ENCODE measurements at regions not wholly inside any gene's neighbourhood (a gene's known extent, or its start where the extent isn't known, plus 50 kb on each side); places are given as distances from the start of the nearest gene placed in this dataset.
A peak's percentile ranks its signal among the peaks of the same experiment; 100 is the strongest.
"Not testable (repeated sequence)": the region's sequence is repeated elsewhere in the genome, so short reads cannot be mapped to it uniquely, and the experiment has no call there.

DNA sequence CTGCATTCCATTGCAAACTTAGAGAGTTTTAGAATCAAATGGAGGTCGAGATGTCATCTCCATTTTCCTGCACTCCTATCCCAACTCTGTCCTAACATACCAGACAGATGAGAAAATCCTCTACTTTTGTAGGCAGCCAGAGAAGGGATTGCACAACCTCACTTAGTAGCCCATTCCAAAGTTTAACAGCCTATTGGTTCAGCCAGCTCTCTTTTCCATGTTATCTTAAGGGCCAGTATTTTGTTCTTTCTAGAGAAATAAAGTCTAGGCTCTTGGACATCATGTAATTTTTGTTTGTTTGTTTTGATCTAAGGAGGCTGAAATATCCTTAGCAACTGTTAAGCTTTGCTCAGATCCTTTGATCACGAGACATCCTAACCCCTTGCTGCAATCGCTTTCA is 173.0 kb downstream of the COX18 start:
- in situ Hi-C loops (cut with HindIII; ENCODE audit: low pct_ligation_motif_present, low pct_unique_long_range_greater_than_20kb, low sequenced_read_pairs) = no loop called here
- peak; percentile 10 for DNase-seq

- in situ Hi-C loops (cut with HindIII; ENCODE audit: low pct_ligation_motif_present, low pct_unique_long_range_greater_than_20kb, low sequenced_read_pairs) = no loop called here
- DNase-seq = no peak
Observed at GRCh38 chr4:72895408-72895807, 174.1 kb downstream of the COX18 start.

GRCh38 chr4:72893354-72894066 is 176.0 kb downstream of the COX18 start:
- in situ Hi-C loops (cut with HindIII; ENCODE audit: low pct_ligation_motif_present, low pct_unique_long_range_greater_than_20kb, low sequenced_read_pairs) = no loop called here
- no peak for DNase-seq

- no peak for DNase-seq
- in situ Hi-C loops (cut with HindIII; ENCODE audit: low pct_ligation_motif_present, low pct_unique_long_range_greater_than_20kb, low sequenced_read_pairs) = no loop called here
Observed at GRCh38 chr4:72888331-72888730, 181.2 kb downstream of the COX18 start.

DNA sequence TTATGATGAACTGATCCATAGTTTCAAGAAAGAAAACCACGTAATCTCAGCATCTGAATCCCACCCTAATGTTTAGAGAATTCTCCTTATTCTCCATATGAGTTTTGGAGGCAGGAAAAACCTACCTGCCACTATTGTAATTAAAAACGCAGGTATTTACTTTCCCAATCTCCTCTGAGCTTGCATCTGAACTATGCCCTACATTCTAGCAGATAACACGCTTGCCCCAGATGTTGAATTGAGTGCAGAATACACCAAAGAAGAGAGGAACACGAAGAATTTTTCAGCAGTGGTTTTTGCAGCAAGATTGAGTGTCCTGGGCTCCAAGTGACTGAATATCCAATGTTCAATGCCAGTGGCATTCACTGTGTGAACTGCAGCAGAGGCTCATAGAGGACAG is 182.4 kb downstream of the COX18 start:
- DNase-seq = no peak
- in situ Hi-C loops (cut with HindIII; ENCODE audit: low pct_ligation_motif_present, low pct_unique_long_range_greater_than_20kb, low sequenced_read_pairs) = no loop called here

- DNase-seq = peak; percentile 42
- in situ Hi-C loops (cut with HindIII; ENCODE audit: low pct_ligation_motif_present, low pct_unique_long_range_greater_than_20kb, low sequenced_read_pairs) = no loop called here
Observed at GRCh38 chr4:72886602-72887001, 182.9 kb downstream of the COX18 start.

GRCh38 chr4:72884225-72884624 is 185.3 kb downstream of the COX18 start:
- in situ Hi-C loops (cut with HindIII; ENCODE audit: low pct_ligation_motif_present, low pct_unique_long_range_greater_than_20kb, low sequenced_read_pairs); DNase-seq: not testable (repeated sequence)

DNA sequence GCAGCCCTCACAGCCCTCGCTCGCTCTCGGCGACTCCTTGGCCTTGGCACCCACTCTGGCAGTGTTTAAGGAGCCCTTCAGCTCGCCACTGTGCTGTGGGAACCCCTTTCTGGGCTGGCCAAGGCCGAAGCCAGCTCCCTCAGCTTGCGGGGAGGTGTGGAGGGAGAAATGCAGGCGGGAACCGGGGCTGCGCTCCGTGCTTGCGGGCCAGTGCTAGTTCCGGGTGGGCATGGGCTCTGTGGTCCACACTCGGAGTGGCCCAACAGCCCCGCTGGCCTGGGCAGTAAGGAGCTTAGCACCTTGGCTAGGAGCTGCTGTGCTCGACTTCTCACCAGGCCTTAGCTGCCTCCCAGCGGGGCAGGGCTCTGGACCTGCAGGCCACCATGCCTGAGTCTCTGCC is 192.6 kb downstream of the COX18 start:
- in situ Hi-C loops (cut with HindIII; ENCODE audit: low pct_ligation_motif_present, low pct_unique_long_range_greater_than_20kb, low sequenced_read_pairs) = no loop called here
- no peak for DNase-seq

- in situ Hi-C loops (cut with HindIII; ENCODE audit: low pct_ligation_motif_present, low pct_unique_long_range_greater_than_20kb, low sequenced_read_pairs) = no loop called here
Observed at GRCh38 chr4:72875545-72875944, 194.0 kb downstream of the COX18 start.

DNA sequence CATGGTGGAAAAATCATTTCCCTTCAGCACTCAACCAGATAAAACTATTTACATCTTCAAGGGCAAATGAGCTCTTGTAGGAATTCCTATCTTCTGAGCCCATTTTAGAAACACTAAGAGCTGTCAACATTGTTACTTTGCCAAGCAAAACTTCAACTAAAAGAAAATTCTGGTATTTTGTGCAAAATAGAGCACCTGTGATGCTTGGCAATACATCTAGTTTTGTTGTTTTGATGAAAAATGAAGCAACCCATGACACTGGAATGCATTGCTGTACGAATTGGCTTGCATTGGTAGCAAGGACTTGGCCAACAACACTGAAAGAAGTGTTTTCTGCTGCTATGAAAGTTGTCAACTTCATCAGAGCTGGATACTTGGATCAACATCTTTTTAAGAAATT is 194.4 kb downstream of the COX18 start:
- DNase-seq = no peak
- in situ Hi-C loops (cut with HindIII; ENCODE audit: low pct_ligation_motif_present, low pct_unique_long_range_greater_than_20kb, low sequenced_read_pairs) = no loop called here

More at GRCh38 chr4:72875545-72875944, 194.0 kb downstream of the COX18 start:
- DNase-seq = no peak

- no peak for DNase-seq
- in situ Hi-C loops (cut with HindIII; ENCODE audit: low pct_ligation_motif_present, low pct_unique_long_range_greater_than_20kb, low sequenced_read_pairs) = no loop called here
Observed at GRCh38 chr4:72864898-72865297, 204.6 kb downstream of the COX18 start.

DNA sequence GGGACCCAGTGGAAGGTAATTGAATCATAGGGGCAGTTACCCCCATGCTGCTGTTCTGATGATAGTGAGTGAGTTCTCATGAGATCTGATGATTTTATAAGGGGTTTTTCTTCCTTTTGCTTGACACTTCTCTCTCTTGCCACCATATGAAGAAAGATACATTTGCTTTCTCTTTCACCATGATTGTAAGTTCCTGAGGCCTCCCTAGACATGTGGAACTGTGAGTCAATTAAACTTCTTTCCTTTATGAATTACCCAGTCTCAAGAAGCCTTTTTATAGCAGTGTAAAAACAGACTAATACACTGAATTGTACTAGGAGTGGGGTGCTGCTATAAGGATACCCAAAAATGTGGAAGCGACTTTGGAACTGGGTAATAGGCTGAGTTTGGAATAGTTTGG is 205.2 kb downstream of the COX18 start:
- DNase-seq; in situ Hi-C loops (cut with HindIII; ENCODE audit: low pct_ligation_motif_present, low pct_unique_long_range_greater_than_20kb, low sequenced_read_pairs): not testable (repeated sequence)

DNA sequence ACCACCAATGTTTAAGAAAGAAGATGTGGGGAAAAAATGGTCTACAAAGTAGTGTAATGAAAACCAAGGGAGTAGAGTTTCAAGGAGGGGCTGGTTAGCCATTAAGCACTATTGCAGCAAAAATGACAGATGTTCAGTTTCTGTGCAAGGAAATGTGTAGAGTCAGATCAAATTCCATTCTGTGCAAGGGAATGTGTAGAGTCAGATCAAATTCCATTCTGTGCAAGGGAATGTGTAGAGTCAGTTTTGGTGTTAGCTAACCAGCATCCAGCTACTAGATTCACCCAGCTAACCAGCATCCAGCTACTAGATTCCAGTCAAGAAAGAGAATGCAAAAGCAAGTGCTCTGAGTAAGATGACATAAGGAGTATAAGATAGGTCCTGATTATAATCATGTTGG is 208.8 kb downstream of the COX18 start:
- DNase-seq = peak; percentile 5
- in situ Hi-C loops (cut with HindIII; ENCODE audit: low pct_ligation_motif_present, low pct_unique_long_range_greater_than_20kb, low sequenced_read_pairs) = no loop called here

- in situ Hi-C loops (cut with HindIII; ENCODE audit: low pct_ligation_motif_present, low pct_unique_long_range_greater_than_20kb, low sequenced_read_pairs) = no loop called here
- peak; percentile 82 for DNase-seq
Observed at GRCh38 chr4:72858328-72858727, 211.2 kb downstream of the COX18 start.

- DNase-seq = no peak
- in situ Hi-C loops (cut with HindIII; ENCODE audit: low pct_ligation_motif_present, low pct_unique_long_range_greater_than_20kb, low sequenced_read_pairs) = no loop called here
Observed at GRCh38 chr4:72857787-72858186, 211.7 kb downstream of the COX18 start.

DNA sequence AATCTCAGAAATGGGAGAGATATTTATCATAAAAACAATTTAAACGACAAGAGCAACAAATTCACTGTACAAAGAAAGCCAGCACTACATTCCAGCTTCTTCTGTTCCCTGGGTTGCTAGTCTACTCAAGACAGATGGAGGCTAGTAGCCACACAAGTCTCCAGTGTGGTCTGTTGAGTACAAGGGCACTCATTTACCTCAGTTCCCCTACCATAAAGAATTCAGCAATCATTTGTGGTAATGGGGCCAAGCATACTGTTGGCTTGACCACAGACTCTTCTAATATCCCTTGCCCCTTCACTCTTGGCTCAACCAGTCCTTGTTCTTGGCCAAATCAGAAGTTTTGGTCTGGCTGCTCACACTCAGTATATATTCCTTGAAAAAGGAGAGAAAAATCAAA is 212.3 kb downstream of the COX18 start:
- in situ Hi-C loops (cut with HindIII; ENCODE audit: low pct_ligation_motif_present, low pct_unique_long_range_greater_than_20kb, low sequenced_read_pairs) = no loop called here
- no peak for DNase-seq

GRCh38 chr4:72846280-72847111 is 223.0 kb downstream of the COX18 start:
- in situ Hi-C loops (cut with HindIII; ENCODE audit: low pct_ligation_motif_present, low pct_unique_long_range_greater_than_20kb, low sequenced_read_pairs) = no loop called here
- DNase-seq = no peak

DNA sequence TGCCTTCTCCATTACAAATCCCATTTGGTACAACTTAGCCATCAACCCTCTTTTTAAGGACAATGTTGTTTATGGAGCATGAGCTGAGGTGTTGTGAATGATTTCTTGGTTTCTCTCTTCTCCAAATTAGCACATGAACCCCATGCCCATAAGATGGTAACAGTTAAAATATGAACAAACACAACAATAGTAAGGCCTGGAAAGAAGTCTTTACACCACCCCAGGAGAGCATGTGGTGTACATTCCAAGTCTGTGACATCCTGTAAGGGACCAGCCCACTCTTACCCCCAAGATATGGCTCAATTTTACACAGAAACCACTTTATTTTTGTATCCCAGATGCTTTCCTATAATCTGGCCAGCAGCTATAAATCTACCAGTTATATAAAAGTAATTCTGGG is 226.1 kb downstream of the COX18 start:
- in situ Hi-C loops (cut with HindIII; ENCODE audit: low pct_ligation_motif_present, low pct_unique_long_range_greater_than_20kb, low sequenced_read_pairs) = no loop called here
- DNase-seq = no peak

GRCh38 chr4:72842323-72842722 is 227.2 kb downstream of the COX18 start:
- in situ Hi-C loops (cut with HindIII; ENCODE audit: low pct_ligation_motif_present, low pct_unique_long_range_greater_than_20kb, low sequenced_read_pairs) = no loop called here
- no peak for DNase-seq

DNA sequence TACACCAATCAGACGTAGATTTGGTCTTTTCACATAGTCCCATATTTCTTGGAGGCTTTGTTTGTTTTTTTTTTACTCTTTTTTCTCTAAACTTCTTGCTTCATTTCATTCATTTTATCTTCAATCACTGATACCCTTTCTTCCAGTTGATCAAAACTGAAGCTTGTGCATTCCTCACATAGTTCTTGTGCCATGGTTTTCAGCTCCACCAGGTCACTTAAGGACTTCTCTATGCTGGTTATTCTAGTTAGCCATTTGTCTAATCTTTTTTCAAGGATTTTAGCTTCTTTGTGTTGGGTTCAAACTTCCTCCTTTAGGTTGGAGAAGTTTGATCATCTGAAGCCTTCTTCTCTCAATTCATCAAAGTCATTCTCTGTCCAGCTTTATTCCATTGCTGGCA is 229.3 kb downstream of the COX18 start:
- in situ Hi-C loops (cut with HindIII; ENCODE audit: low pct_ligation_motif_present, low pct_unique_long_range_greater_than_20kb, low sequenced_read_pairs) = not testable (repeated sequence)
- DNase-seq = peak; percentile 12

Measured in ACHN (cell line).